NCI-H2029 (cell line): ENCODE measurements at regions not wholly inside any gene's neighbourhood (a gene's known extent, or its start where the extent isn't known, plus 50 kb on each side); places are given as distances from the start of the nearest gene placed in this dataset.
"Not testable (repeated sequence)": the region's sequence is repeated elsewhere in the genome, so short reads cannot be mapped to it uniquely, and the experiment has no call there.

Source experiments
- DNase-seq: peaks from one replicate; lab custom pipeline; 2025; lab: John Stamatoyannopoulos, UW

GRCh38 chr3:153752405-153753027 lies 368.7 kb upstream of the ARHGEF26 start:
- peak; percentile 33 for DNase-seq

- DNase-seq: no peak
Measured at GRCh38 chr3:153753035-153753434, 368.2 kb upstream of the ARHGEF26 start.

- DNase-seq: no peak
Measured at GRCh38 chr3:153756816-153757215, 364.4 kb upstream of the ARHGEF26 start.

- no peak for DNase-seq
Measured at GRCh38 chr3:153757839-153758238, 363.4 kb upstream of the ARHGEF26 start.

GRCh38 chr3:153760948-153761347 lies 360.2 kb upstream of the ARHGEF26 start:
- DNase-seq: no peak

GRCh38 chr3:153762411-153763235 lies 358.6 kb upstream of the ARHGEF26 start:
- DNase-seq: no peak

- no peak for DNase-seq
Measured at GRCh38 chr3:153767601-153768560, 353.3 kb upstream of the ARHGEF26 start.

- DNase-seq: peak; percentile 19
Measured at GRCh38 chr3:153768561-153769469, 352.4 kb upstream of the ARHGEF26 start.

- DNase-seq: no peak
Measured at GRCh38 chr3:153783106-153783505, 338.1 kb upstream of the ARHGEF26 start.

GRCh38 chr3:153783741-153784480 lies 337.3 kb upstream of the ARHGEF26 start:
- no peak for DNase-seq

GRCh38 chr3:153785901-153786300 lies 335.3 kb upstream of the ARHGEF26 start:
- DNase-seq: no peak

GRCh38 chr3:153789380-153789779 lies 331.8 kb upstream of the ARHGEF26 start:
- DNase-seq: no peak

GRCh38 chr3:153797056-153797455 lies 324.1 kb upstream of the ARHGEF26 start:
- not testable (repeated sequence) for DNase-seq

GRCh38 chr3:153809097-153809496 lies 312.1 kb upstream of the ARHGEF26 start:
- DNase-seq: no peak

- DNase-seq: no peak
Measured at GRCh38 chr3:153818338-153818737, 302.9 kb upstream of the ARHGEF26 start.

- DNase-seq: no peak
Measured at GRCh38 chr3:153820035-153820434, 301.2 kb upstream of the ARHGEF26 start.

GRCh38 chr3:153828346-153828745 lies 292.8 kb upstream of the ARHGEF26 start:
- not testable (repeated sequence) for DNase-seq

- DNase-seq: no peak
Measured at GRCh38 chr3:153829606-153830170, 291.5 kb upstream of the ARHGEF26 start.

- no peak for DNase-seq
Measured at GRCh38 chr3:153830552-153830951, 290.6 kb upstream of the ARHGEF26 start.

GRCh38 chr3:153835540-153835939 lies 285.6 kb upstream of the ARHGEF26 start:
- DNase-seq: no peak
